Osteocyte (in vitro differentiated cells): ENCODE measurements at regions not wholly inside any gene's neighbourhood (a gene's known extent, or its start where the extent isn't known, plus 50 kb on each side); places are given as distances from the start of the nearest gene placed in this dataset.

ENCODE experiments used
- DNase-seq: peaks from one replicate; pipeline ENCODE4 v3.0.0; 2021; ENCODE audit warnings: mixed read lengths; ENCODE audit not compliant: unreplicated experiment; ENCODE audit errors: extremely low spot score
- H3K27ac Mint-ChIP-seq: one replicate; pipeline ENCODE4 v1.8.0; 2021; ENCODE audit warnings: mild to moderate bottlenecking, mixed read lengths; ENCODE audit not compliant: unreplicated experiment
- H3K27me3 Mint-ChIP-seq: one replicate; pipeline ENCODE4 v1.8.0; 2021; ENCODE audit warnings: mixed read lengths; ENCODE audit not compliant: unreplicated experiment
- H3K36me3 Mint-ChIP-seq: one replicate; pipeline ENCODE4 v1.8.0; 2021; ENCODE audit warnings: mixed read lengths; ENCODE audit not compliant: unreplicated experiment
- H3K4me1 Mint-ChIP-seq: one replicate; pipeline ENCODE4 v1.8.0; 2021; ENCODE audit warnings: mixed read lengths; ENCODE audit not compliant: unreplicated experiment
- H3K4me3 Mint-ChIP-seq: one replicate; pipeline ENCODE4 v1.8.0; 2021; ENCODE audit warnings: mild to moderate bottlenecking, moderate library complexity, mixed read lengths; ENCODE audit not compliant: unreplicated experiment
- H3K9me3 Mint-ChIP-seq: one replicate; pipeline ENCODE4 v1.8.0; 2021; ENCODE audit warnings: mixed read lengths; ENCODE audit not compliant: unreplicated experiment
- CTCF ChIP-seq: fragments of 200-600 bp; sonication (generic); IDR thresholded peaks from 2 replicates; pipeline ENCODE4 v1.5.0; 2021; ENCODE audit warnings: antibody characterized with exemption, mild to moderate bottlenecking, moderate library complexity

DNA sequence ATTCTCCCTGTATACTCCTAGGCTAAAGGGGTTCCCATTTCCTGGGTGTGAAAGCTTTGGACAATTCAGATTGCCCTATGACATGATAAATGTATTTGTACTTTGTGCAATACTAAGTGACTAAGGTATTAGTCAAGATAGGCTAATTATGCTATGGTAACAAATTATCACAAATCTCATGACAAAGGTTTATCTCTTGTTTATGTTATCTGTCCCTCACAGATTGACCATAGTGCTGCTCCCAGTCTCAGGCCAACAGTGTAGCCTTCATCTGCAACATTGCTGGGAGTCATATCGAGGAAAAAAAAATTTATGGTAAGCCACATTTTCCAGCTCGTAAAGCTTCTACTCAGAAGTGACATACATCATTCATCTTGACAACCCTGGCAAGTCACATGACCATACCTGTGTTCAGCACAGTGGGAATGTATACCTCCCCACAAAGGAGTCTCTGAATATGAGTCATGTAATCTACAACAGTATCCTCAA lies 346.2 kb downstream of the IGSF11 start:
- Mint-ChIP-seq H3K4me3 (no peak overlapping the region), H3K27me3 (no peaks in the 10 kb centered on the region), H3K4me1 (no peaks in the 10 kb centered on the region), H3K27ac (no peak overlapping the region), H3K9me3 (no peaks in the 10 kb centered on the region), H3K36me3 (no peaks in the 10 kb centered on the region)
- no peak for TF ChIP-seq CTCF
- no peak for DNase-seq

- H3K27ac Mint-ChIP-seq = no peak overlapping the region
- H3K4me1 Mint-ChIP-seq = no peaks in the 10 kb centered on the region
- no peak for TF ChIP-seq CTCF
- DNase-seq = no peak
- H3K4me3 Mint-ChIP-seq = no peak overlapping the region
- H3K36me3 Mint-ChIP-seq = no peaks in the 10 kb centered on the region
- peaks cover 2% of the 10 kb centered on the region for H3K27me3 Mint-ChIP-seq
- H3K9me3 Mint-ChIP-seq = no peaks in the 10 kb centered on the region
Measured at GRCh38 chr3:118692416-118692815, 342.2 kb downstream of the IGSF11 start.

DNA sequence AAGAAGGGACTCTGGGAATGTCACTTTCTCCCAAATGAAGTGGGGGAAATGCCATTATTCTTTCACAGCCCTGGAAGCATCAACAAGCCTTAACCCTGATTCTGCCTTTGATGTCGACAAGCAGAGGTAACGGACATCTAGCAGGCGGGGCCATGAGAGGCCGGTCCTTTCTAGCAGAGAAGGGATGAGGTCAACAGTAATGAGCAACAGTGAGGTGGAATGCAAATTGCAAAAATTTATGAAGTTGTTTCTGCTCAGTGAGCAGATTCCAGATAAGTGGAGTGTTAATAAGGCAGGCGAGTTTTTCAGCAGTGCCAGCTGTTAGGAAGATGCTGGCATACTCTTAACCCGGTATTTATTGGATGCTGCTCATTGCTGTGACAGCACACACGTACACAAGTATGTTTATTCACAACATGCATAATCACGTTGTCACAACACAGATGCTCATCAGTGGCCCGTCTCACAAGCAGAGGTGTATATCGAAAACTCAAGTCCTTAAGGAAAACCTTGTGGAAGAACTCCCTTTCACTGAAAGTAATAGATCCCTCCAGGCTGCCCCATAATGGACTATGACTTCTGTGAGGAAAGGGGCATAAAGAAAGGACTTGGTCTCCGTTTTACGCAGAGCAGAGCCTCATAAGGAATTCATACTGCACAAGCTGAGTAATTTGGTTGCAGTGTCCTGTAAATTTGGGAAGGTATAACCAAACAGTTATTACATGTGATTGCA lies 329.0 kb downstream of the IGSF11 start:
- H3K4me1 Mint-ChIP-seq = no peaks in the 10 kb centered on the region

GRCh38 chr3:118707991-118708390 lies 326.7 kb downstream of the IGSF11 start:
- Mint-ChIP-seq H3K36me3 (no peaks in the 10 kb centered on the region), H3K27ac (no peak overlapping the region), H3K4me1 (no peaks in the 10 kb centered on the region), H3K9me3 (no peaks in the 10 kb centered on the region), H3K27me3 (no peaks in the 10 kb centered on the region), H3K4me3 (no peak overlapping the region)
- no peak for DNase-seq
- TF ChIP-seq CTCF = no peak

More for the DNA sequence above, 329.0 kb downstream of the IGSF11 start:
- H3K9me3 Mint-ChIP-seq = no peaks in the 10 kb centered on the region
- H3K4me3 Mint-ChIP-seq = no peak overlapping the region
- no peak for DNase-seq
- H3K36me3 Mint-ChIP-seq = no peaks in the 10 kb centered on the region
- no peak for TF ChIP-seq CTCF
- no peaks in the 10 kb centered on the region for H3K27me3 Mint-ChIP-seq
- H3K27ac Mint-ChIP-seq = no peak overlapping the region

DNA sequence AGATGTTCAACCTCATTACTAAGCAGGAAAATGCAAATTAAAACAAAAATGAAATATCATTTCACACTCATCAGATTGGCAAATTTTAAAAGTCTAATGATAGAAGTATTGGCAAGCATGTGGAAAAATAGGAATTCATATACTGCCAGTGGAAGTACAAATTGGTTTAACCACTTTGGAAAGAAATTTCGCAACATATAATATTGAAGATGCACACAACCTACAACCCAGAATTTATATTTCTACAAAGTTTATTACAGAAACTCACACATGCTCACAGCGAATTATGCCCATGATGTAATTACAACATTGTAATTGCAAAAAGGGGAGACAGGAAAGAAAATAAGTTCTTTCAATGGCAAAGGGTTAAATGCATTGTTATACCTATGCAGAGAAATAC lies 324.1 kb downstream of the IGSF11 start:
- H3K9me3 Mint-ChIP-seq = no peaks in the 10 kb centered on the region
- H3K36me3 Mint-ChIP-seq = no peaks in the 10 kb centered on the region
- no peak for TF ChIP-seq CTCF
- H3K4me3 Mint-ChIP-seq = no peak overlapping the region
- DNase-seq = no peak
- no peaks in the 10 kb centered on the region for H3K4me1 Mint-ChIP-seq
- peaks cover 3% of the 10 kb centered on the region for H3K27me3 Mint-ChIP-seq
- H3K27ac Mint-ChIP-seq = no peak overlapping the region
